ENCODE measurements at regions not wholly inside any gene's neighbourhood (a gene's known extent, or its start where the extent isn't known, plus 50 kb on each side); places are given as distances from the start of the nearest gene placed in this dataset.

GRCh38 chr4:111722213-111722720, 423.0 kb upstream of the FAM241A start:
- no peak for FAIRE-seq
- no peaks in the 10 kb centered on the region for H3K4me1 ChIP-seq (ENCODE audit: control insufficient read depth, extremely low read depth, insufficient read depth, low read length)
- H3K36me3 ChIP-seq (ENCODE audit: control insufficient read depth in 2 of 2, extremely low read depth in 1 of 2, insufficient read depth in 2 of 2, low read length in 2 of 2) = no peaks in the 10 kb centered on the region
- ChIA-PET POLR2A (no interaction called here), CTCF (no interaction called here)
- dilution Hi-C loops (cut with MboI; ENCODE audit: extremely low pct_ligation_motif_present, low sequenced_read_pairs) (no loop called here), intact Hi-C loops (cut with micrococcal nuclease) (no loop called here)
- H3K9me3 ChIP-seq (replicated peaks; ENCODE audit: control insufficient read depth, insufficient read depth, low read length) = no peaks in the 10 kb centered on the region
- H3K9me1 ChIP-seq (replicated peaks; ENCODE audit: control insufficient read depth, extremely low read depth, insufficient read depth, low read length) = no peaks in the 10 kb centered on the region
- BruUV-seq (replicated peaks) = no TSS peak
- no peak overlapping the region for H2AFZ ChIP-seq (ENCODE audit: low read depth, low read length)
- peaks cover 4 to 5% of the 10 kb centered on the region in 2 experiments for H3K27me3 ChIP-seq (ENCODE audit: control insufficient read depth in 2 of 2, insufficient read depth in 2 of 2, low read length in 2 of 2)
- H3K27ac ChIP-seq (ENCODE audit: insufficient read depth, low read depth, low read length) = no peak overlapping the region
- no peaks in the 10 kb centered on the region for H3K79me2 ChIP-seq (ENCODE audit: control insufficient read depth, insufficient read depth, low read length)
- H3K4me2 ChIP-seq (ENCODE audit: insufficient read depth, low read length) = no peak overlapping the region
- no peaks in the 10 kb centered on the region for H4K20me1 ChIP-seq (replicated peaks; ENCODE audit: control insufficient read depth, extremely low read depth, insufficient read depth, low read length)
- H3K4me3 ChIP-seq (replicated peaks in 1 of 3; ENCODE audit: insufficient read depth in 1 of 3, low read depth in 1 of 3, low read length in 3 of 3) = no peak overlapping the region
- no peak overlapping the region for H3K9ac ChIP-seq (replicated peaks; ENCODE audit: extremely low read depth, insufficient read depth, low read length)
- no peak for DNase-seq (ENCODE audit: low read depth, low spot score)
- no peak for TF ChIP-seq GATA2 (IDR thresholded peaks at IDR 0.05; ENCODE audit: insufficient read depth, insufficient read length, low read depth, low read length)
- TF ChIP-seq EZH2 (IDR thresholded peaks at IDR 0.05; ENCODE audit: borderline replicate concordance, low read depth, low read length, severe bottlenecking) = no peak
- TF ChIP-seq POLR2AphosphoS5 (IDR thresholded peaks at IDR 0.05; ENCODE audit: insufficient read depth, low read depth, low read length) = no peak
- no peak for TF ChIP-seq FOS (IDR thresholded peaks at IDR 0.05; ENCODE audit: borderline replicate concordance, insufficient read depth, low read length)
- TF ChIP-seq CTCF (IDR thresholded peaks at IDR 0.05; ENCODE audit: extremely low read depth in 1 of 2, insufficient read depth in 1 of 2, low read depth in 1 of 2, low read length in 2 of 2) = no peak
- TF ChIP-seq POLR2A (IDR thresholded peaks at IDR 0.05; ENCODE audit: low read depth, low read length) = no peak
- TF ChIP-seq MYC (IDR thresholded peaks at IDR 0.05; ENCODE audit: low read depth, low read length) = no peak
- TF ChIP-seq MAX (IDR thresholded peaks at IDR 0.05; ENCODE audit: insufficient read depth, insufficient read length) = no peak
- TF ChIP-seq JUN (IDR thresholded peaks at IDR 0.05; ENCODE audit: borderline replicate concordance, insufficient read depth, insufficient read length, low read depth) = no peak

All from endothelial cell of umbilical vein (primary cell).